ENCODE measurements at regions not wholly inside any gene's neighbourhood (a gene's known extent, or its start where the extent isn't known, plus 50 kb on each side); places are given as distances from the start of the nearest gene placed in this dataset.

- no peak for DNase-seq (ENCODE audit: low read depth)
- no peak overlapping the region for H3K4me3 ChIP-seq (ENCODE audit: control insufficient read depth, low read depth, low read length)
- TF ChIP-seq CTCF (IDR thresholded peaks at IDR 0.05; ENCODE audit: control insufficient read depth, insufficient read depth, low read depth, low read length, missing control alignments), result no peak
These were observed 165.2 kb upstream of the PLSCR5 start for GRCh38 chr3:146770301-146770700.

- no peak overlapping the region for H3K4me3 ChIP-seq (ENCODE audit: control insufficient read depth, low read depth, low read length)
- no peak for DNase-seq (ENCODE audit: low read depth)
- TF ChIP-seq CTCF (IDR thresholded peaks at IDR 0.05; ENCODE audit: control insufficient read depth, insufficient read depth, low read depth, low read length, missing control alignments), result no peak
These were observed 152.6 kb upstream of the PLSCR5 start for GRCh38 chr3:146757759-146758158.

GRCh38 chr3:146750196-146750595, 145.1 kb upstream of the PLSCR5 start:
- no peak for DNase-seq (ENCODE audit: low read depth)
- no peak overlapping the region for H3K4me3 ChIP-seq (ENCODE audit: control insufficient read depth, low read depth, low read length)
- no peak for TF ChIP-seq CTCF (IDR thresholded peaks at IDR 0.05; ENCODE audit: control insufficient read depth, insufficient read depth, low read depth, low read length, missing control alignments)

GRCh38 chr3:146747928-146748327, 142.8 kb upstream of the PLSCR5 start:
- peak; percentile 58 for TF ChIP-seq CTCF (IDR thresholded peaks at IDR 0.05; ENCODE audit: control insufficient read depth, insufficient read depth, low read depth, low read length, missing control alignments)
- no peak overlapping the region for H3K4me3 ChIP-seq (ENCODE audit: control insufficient read depth, low read depth, low read length)
- DNase-seq (ENCODE audit: low read depth), result peak; percentile 32

GRCh38 chr3:146747051-146747450, 141.9 kb upstream of the PLSCR5 start:
- no peak for DNase-seq (ENCODE audit: low read depth)
- H3K4me3 ChIP-seq (ENCODE audit: control insufficient read depth, low read depth, low read length), result no peak overlapping the region
- TF ChIP-seq CTCF (IDR thresholded peaks at IDR 0.05; ENCODE audit: control insufficient read depth, insufficient read depth, low read depth, low read length, missing control alignments), result no peak

GRCh38 chr3:146746190-146746589, 141.0 kb upstream of the PLSCR5 start:
- no peak for TF ChIP-seq CTCF (IDR thresholded peaks at IDR 0.05; ENCODE audit: control insufficient read depth, insufficient read depth, low read depth, low read length, missing control alignments)
- DNase-seq (ENCODE audit: low read depth), result peak; percentile 31
- no peak overlapping the region for H3K4me3 ChIP-seq (ENCODE audit: control insufficient read depth, low read depth, low read length)

GRCh38 chr3:146739203-146739671, 134.1 kb upstream of the PLSCR5 start:
- no peak for DNase-seq (ENCODE audit: low read depth)
- H3K4me3 ChIP-seq (ENCODE audit: control insufficient read depth, low read depth, low read length), result no peak overlapping the region
- TF ChIP-seq CTCF (IDR thresholded peaks at IDR 0.05; ENCODE audit: control insufficient read depth, insufficient read depth, low read depth, low read length, missing control alignments), result no peak
